ENCODE measurements at regions not wholly inside any gene's neighbourhood (a gene's known extent, or its start where the extent isn't known, plus 50 kb on each side); places are given as distances from the start of the nearest gene placed in this dataset.

DNA sequence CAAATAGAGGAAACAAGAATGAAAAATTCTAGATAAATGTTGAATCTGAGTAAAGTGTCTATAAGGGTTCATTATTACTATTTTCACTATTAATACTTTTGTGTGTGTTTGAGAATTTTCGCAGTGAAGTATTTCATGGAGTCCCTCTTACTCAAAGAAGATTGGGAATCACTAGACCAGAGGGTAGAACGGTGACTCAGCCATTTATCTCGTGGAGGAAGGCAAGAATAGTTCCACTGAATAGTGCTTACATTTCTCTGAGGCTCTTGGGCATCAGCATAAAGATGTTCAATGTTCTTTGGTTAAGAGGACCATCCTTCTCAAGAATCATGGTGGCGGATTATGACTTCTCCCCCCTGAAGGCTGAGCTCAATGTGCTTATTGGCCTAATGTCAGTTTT is 376.7 kb upstream of the ARID1B start:
- no peak overlapping the region for H3K4me3 ChIP-seq (ENCODE audit: low read depth, low read length)
- CTCF ChIA-PET = no interaction called here
- TF ChIP-seq, protein P1, sequence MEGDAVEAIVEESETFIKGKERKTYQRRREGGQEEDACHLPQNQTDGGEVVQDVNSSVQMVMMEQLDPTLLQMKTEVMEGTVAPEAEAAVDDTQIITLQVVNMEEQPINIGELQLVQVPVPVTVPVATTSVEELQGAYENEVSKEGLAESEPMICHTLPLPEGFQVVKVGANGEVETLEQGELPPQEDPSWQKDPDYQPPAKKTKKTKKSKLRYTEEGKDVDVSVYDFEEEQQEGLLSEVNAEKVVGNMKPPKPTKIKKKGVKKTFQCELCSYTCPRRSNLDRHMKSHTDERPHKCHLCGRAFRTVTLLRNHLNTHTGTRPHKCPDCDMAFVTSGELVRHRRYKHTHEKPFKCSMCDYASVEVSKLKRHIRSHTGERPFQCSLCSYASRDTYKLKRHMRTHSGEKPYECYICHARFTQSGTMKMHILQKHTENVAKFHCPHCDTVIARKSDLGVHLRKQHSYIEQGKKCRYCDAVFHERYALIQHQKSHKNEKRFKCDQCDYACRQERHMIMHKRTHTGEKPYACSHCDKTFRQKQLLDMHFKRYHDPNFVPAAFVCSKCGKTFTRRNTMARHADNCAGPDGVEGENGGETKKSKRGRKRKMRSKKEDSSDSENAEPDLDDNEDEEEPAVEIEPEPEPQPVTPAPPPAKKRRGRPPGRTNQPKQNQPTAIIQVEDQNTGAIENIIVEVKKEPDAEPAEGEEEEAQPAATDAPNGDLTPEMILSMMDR (IDR thresholded peaks at IDR 0.05; ENCODE audit: insufficient read depth, low read length, missing control alignments) = no peak
- POLR2A ChIA-PET = no interaction called here
- no peak for DNase-seq (ENCODE audit: low read depth, low spot score)

DNA sequence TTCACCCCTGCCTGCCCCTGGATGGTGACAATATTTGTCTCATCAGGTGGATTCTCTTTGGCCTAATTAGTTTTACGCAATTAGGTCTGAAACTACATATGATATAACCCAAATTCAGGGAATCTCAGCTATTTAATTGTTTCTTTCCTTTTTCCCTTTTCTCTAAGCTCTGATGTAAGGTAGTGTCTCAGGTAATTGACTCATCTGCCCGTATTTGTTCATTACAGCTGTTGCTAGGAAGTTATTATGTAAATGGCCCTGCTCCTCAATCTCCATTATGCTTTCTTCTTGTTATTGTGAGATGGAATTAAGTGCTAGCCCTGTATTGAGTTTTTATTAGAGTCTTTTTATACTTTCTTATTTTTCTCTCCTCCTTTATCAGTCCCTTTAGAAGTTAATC is 378.2 kb upstream of the ARID1B start:
- ChIA-PET CTCF (no interaction called here), POLR2A (no interaction called here)
- TF ChIP-seq, protein P1 (IDR thresholded peaks at IDR 0.05; ENCODE audit: insufficient read depth, low read length, missing control alignments) = no peak
- no peak for DNase-seq (ENCODE audit: low read depth, low spot score)
- no peak overlapping the region for H3K4me3 ChIP-seq (ENCODE audit: low read depth, low read length)

DNA sequence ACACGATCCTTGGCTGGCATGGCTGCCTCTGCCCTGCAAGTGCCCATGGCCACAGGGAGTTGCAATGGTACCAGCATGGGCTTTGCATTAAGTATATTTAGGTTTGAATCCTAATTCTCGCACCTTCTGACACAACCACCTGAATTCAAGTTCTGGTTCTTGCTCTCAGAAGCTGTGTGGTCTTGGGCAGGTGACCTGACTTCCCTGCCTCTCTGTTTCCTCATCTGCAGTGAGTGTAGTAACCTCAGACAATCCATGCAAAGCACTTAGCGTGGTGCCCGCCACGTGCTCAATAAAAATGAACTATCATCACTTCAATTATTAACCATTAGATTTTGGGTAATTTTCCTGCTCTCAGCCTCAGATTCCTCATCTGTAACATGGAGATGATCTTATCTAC is 378.8 kb upstream of the ARID1B start:
- ChIA-PET CTCF (no interaction called here), POLR2A (no interaction called here)
- H3K4me3 ChIP-seq (ENCODE audit: low read depth, low read length) = no peak overlapping the region
- TF ChIP-seq, protein P1 (IDR thresholded peaks at IDR 0.05; ENCODE audit: insufficient read depth, low read length, missing control alignments) = no peak
- DNase-seq (ENCODE audit: low read depth, low spot score) = no peak

DNA sequence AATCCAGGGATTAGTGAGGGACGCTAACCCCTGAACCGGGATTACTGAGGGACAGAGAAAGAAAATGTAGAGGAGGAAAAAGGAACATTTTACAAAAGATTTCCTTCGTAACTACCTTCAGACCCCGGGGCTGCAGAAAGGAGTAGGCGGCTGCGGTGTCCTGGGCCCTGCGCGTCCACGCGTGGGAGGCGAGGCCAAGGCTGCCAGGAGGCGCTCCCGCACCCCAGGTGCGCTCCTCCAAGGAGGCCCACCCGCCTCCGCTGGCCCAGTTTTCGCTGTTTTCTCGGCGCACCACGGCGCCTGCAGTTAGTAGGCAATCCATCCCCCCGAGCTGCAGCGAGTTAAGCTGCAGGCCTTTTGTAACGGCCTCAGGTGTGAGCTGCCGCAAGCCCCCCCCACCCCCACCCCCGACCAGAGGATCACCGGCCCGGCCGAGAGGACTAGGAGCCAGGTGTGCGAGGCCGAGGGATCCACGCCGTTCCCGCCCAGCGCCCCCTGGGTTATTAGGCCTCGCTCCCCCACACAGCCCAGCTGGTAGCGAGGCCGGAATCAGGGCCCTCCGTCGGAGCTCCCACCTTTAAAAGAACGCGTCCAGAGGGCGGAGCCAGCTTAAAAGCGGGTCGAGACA is 380.3 kb upstream of the ARID1B start:
- CTCF ChIA-PET = no interaction called here
- POLR2A ChIA-PET = no interaction called here

DNA sequence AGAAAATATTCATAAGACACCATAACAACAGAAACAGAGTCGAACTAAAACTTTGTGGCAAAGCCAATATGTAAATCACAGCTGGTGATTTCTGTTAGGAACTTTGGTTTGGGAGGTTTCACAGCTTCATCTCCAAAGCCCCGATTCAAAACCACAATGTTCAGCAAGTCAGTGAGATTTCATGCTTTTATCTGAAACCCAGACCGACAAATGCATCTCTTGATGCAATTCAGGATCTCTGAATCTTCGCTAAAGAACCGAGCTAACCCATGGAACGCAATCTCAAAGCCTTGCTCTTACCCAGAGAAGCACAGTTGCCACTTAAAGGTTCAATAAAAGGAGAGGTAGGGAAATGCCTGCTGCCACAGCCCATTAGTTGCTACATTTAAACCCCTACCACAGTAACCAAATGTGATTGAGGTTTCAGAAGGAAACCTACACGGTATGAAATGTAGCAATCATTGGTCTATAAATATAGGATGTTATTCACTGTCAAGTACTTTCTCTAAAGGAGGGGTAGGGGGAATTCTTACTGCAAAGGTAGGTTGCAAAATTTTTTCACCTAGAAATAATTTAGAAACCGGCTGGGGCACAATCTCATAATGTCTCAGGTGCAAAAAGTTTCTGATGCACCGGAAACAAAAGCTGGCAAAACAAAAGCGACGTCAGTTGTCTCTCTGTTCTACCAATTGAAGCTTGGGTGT is 381.0 kb upstream of the ARID1B start:
- ChIA-PET CTCF (no interaction called here), POLR2A (no interaction called here)
- TF ChIP-seq, protein P1 (IDR thresholded peaks at IDR 0.05; ENCODE audit: insufficient read depth, low read length, missing control alignments) = no peak
- H3K4me3 ChIP-seq (ENCODE audit: low read depth, low read length) = no peak overlapping the region
- no peak for DNase-seq (ENCODE audit: low read depth, low spot score)

More for the DNA sequence above, 380.3 kb upstream of the ARID1B start:
- no peak overlapping the region for H3K4me3 ChIP-seq (ENCODE audit: low read depth, low read length)
- DNase-seq (ENCODE audit: low read depth, low spot score) = no peak
- TF ChIP-seq, protein P1 (IDR thresholded peaks at IDR 0.05; ENCODE audit: insufficient read depth, low read length, missing control alignments) = no peak

DNA sequence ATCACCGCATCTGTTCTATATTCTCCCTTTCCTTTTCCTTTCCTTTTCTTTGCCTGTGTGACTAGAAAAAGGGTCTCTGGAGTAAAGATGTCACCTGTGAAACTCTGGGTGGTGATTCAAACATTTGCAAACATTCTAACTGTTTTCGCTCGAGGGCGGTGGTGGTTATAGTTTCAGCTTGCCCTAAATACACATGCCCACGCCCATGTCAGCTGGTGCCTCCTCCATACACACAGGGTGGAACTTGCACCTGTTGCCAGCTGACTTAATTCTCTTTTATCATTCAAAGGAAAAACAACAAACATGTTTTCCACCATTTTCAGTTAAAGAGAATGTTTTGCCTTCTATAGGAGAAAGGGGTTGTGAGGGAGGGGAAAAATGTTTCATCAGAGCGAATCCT is 381.9 kb upstream of the ARID1B start:
- ChIA-PET POLR2A (no interaction called here), CTCF (no interaction called here)
- TF ChIP-seq, protein P1 (IDR thresholded peaks at IDR 0.05; ENCODE audit: insufficient read depth, low read length, missing control alignments) = no peak

More for the DNA sequence above, 381.9 kb upstream of the ARID1B start:
- no peak overlapping the region for H3K4me3 ChIP-seq (ENCODE audit: low read depth, low read length)
- no peak for DNase-seq (ENCODE audit: low read depth, low spot score)
